Thoracic aorta (tissue), 2 donors: ENCODE measurements at regions not wholly inside any gene's neighbourhood (a gene's known extent, or its start where the extent isn't known, plus 50 kb on each side); places are given as distances from the start of the nearest gene placed in this dataset.
"Not testable (repeated sequence)": the region's sequence is repeated elsewhere in the genome, so short reads cannot be mapped to it uniquely, and the experiment has no call there.

Experiments used
- ATAC-seq: fragments of 150-250 bp; one replicate; pipeline ENCODE4 v1.8.0; 2017; ENCODE audit warnings: low read depth; ENCODE audit not compliant: insufficient number of reproducible peaks, low FRiP score
- DNase-seq: peaks from one replicate; pipeline ENCODE4 v3.0.0-alpha.2; 2020; ENCODE audit warnings: low spot score
- H3K27ac ChIP-seq, 2 donors: fragments of 200-600 bp; sonication (generic); 1 replicate in 1 of 2; 2 replicates in 1 of 2; pipeline ENCODE4 v1.5.1; 2016; ENCODE audit warnings: mild to moderate bottlenecking in 2 of 2, moderate library complexity in 2 of 2
- H3K27me3 ChIP-seq: fragments of 200-600 bp; sonication (generic); replicated peaks from 2 replicates; pipeline ENCODE4 v1.6.0; 2016; ENCODE audit warnings: mild to moderate bottlenecking; ENCODE audit not compliant: insufficient read depth
- H3K36me3 ChIP-seq: fragments of 200-600 bp; sonication (generic); one replicate; pipeline ENCODE4 v1.5.1; 2016
- H3K4me1 ChIP-seq, 2 donors: fragments of 200-600 bp; sonication (generic); 1 replicate in 1 of 2; 2 replicates in 1 of 2; pipeline versions ENCODE4 v1.5.1 to v1.6.0; 2016; ENCODE audit warnings: low read depth in 2 of 2, mild to moderate bottlenecking in 1 of 2; ENCODE audit not compliant: control insufficient read depth in 1 of 2
- H3K4me3 ChIP-seq: fragments of 200-600 bp; sonication (generic); 2 replicates; pipeline ENCODE4 v1.5.1; 2016; ENCODE audit warnings: mild to moderate bottlenecking
- H3K9me3 ChIP-seq: fragments of 200-600 bp; sonication (generic); 2 replicates; pipeline ENCODE4 v1.5.1; 2016
- CTCF ChIP-seq: fragments of 200-600 bp; sonication (generic); IDR thresholded peaks from one replicate; pipeline ENCODE4 v1.5.1; 2019; ENCODE audit warnings: antibody characterized with exemption

- ATAC-seq, result no peak
- no peaks in the 10 kb centered on the region for H3K9me3 ChIP-seq
- TF ChIP-seq CTCF, result no peak
- no peak overlapping the region for H3K27ac ChIP-seq
- no peaks in the 10 kb centered on the region for H3K36me3 ChIP-seq
- no peak for DNase-seq
- H3K4me1 ChIP-seq, result no peaks in the 10 kb centered on the region
- no peaks in the 10 kb centered on the region for H3K27me3 ChIP-seq
- no peak overlapping the region for H3K4me3 ChIP-seq
Measured at GRCh38 chr9:80771555-80772347, 917.6 kb downstream of the TLE1 start.

DNA sequence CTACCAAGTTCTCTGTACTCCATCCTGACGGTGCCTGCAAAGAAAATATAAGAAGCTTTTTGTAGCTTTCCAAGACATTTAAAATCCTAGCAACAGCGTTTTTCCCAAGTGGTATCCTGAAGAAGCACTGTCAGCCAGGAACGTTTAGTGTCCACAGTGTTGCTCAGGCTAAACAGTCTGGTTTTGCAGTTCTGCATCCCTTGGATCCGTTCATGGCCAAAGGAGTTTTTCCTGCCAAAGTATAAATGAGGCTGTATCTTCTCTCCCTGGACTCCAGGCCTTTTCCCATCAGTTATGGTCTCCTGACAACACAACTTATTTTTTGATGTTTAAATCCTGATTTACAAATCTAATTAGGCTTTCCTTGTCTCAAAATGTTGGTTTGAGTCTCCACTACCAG, 925.8 kb downstream of the TLE1 start:
- ATAC-seq, result no peak
- no peaks in the 10 kb centered on the region for H3K36me3 ChIP-seq

GRCh38 chr9:80755586-80755985, 933.8 kb downstream of the TLE1 start:
- no peak for ATAC-seq
- Histone ChIP-seq H3K4me3 (no peak overlapping the region), H3K4me1 (no peaks in the 10 kb centered on the region), H3K27me3 (no peaks in the 10 kb centered on the region), H3K36me3 (no peaks in the 10 kb centered on the region), H3K27ac (no peak overlapping the region), H3K9me3 (no peaks in the 10 kb centered on the region)
- DNase-seq, result no peak
- TF ChIP-seq CTCF, result no peak

More for the DNA sequence above, 925.8 kb downstream of the TLE1 start:
- DNase-seq, result no peak
- Histone ChIP-seq H3K4me3 (no peak overlapping the region), H3K27me3 (no peaks in the 10 kb centered on the region), H3K4me1 (no peaks in the 10 kb centered on the region), H3K27ac (no peak overlapping the region), H3K9me3 (no peaks in the 10 kb centered on the region)
- TF ChIP-seq CTCF, result no peak

GRCh38 chr9:80747056-80747455, 942.3 kb downstream of the TLE1 start:
- H3K36me3 ChIP-seq, DNase-seq, H3K27ac ChIP-seq, H3K9me3 ChIP-seq, H3K27me3 ChIP-seq, H3K4me1 ChIP-seq, H3K4me3 ChIP-seq, ATAC-seq: not testable (repeated sequence)

DNA sequence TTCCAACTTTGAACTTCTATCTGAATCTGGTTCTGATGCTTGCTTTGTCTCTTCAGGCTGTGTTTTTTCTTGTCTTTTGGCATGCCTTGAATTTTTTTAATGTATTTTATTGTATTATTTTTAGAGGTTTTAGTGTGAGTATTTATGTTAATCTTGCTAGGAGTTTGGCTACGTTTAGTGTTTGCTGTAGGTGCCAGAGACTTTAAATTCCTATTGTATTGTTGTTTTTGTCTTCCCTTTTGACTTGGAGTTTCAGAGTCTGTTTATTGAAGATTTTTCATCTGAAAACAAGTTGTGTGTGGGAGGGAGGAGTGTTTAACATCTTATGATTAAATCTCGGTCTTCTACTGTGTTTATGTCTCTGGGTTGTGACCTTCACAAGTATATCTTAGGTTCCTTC, 956.8 kb downstream of the TLE1 start:
- peaks cover 0 to 11% of the 10 kb centered on the region in 2 donors for H3K4me1 ChIP-seq
- H3K27me3 ChIP-seq, result no peaks in the 10 kb centered on the region
- no peak overlapping the region for H3K27ac ChIP-seq
- ATAC-seq (no peak), DNase-seq (no peak)
- no peaks in the 10 kb centered on the region for H3K36me3 ChIP-seq
- no peaks in the 10 kb centered on the region for H3K9me3 ChIP-seq
- no peak for TF ChIP-seq CTCF
- no peak overlapping the region for H3K4me3 ChIP-seq

DNA sequence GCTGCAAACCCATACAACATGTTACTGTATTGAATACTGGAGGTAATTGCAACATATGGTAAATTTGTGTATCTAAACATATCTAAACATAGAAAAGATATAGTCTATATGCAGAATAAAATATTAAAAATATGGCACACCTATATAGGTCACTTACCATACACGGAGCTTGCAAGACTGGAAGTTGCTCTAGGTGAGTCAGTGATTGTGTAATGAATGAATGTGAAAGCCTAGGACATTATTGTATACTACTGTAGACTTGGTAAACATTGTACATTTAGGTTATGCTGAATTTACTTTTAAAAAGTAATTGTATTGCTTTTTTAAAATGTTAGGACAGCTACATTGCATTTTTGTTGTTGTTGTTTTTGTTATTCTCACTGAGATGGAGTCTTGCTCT, 968.8 kb downstream of the TLE1 start:
- Histone ChIP-seq H3K4me1 (no peaks in the 10 kb centered on the region), H3K27me3 (no peaks in the 10 kb centered on the region), H3K36me3 (no peaks in the 10 kb centered on the region), H3K4me3 (no peak overlapping the region), H3K9me3 (no peaks in the 10 kb centered on the region), H3K27ac (no peak overlapping the region)
- DNase-seq, result no peak
- TF ChIP-seq CTCF, result no peak
- no peak for ATAC-seq
